Heart left ventricle (tissue), 13 donors: ENCODE measurements at regions not wholly inside any gene's neighbourhood (a gene's known extent, or its start where the extent isn't known, plus 50 kb on each side); places are given as distances from the start of the nearest gene placed in this dataset.

Experiments used
- CTCF ChIP-seq, 12 donors: fragments of 200-600 bp; sonication (generic) in 4 of 12; IDR thresholded peaks; one replicate each; pipeline versions ENCODE4 v1.5.0 to v1.8.0; 2018 to 2022; ENCODE audit warnings: antibody characterized with exemption in 12 of 12, mild to moderate bottlenecking in 5 of 12
- POLR2A ChIP-seq, 2 donors: fragments of 450-650 bp; IDR thresholded peaks; one replicate each; pipeline ENCODE4 v1.6.1; 2017; ENCODE audit warnings: antibody characterized with exemption in 2 of 2, mild to moderate bottlenecking in 2 of 2, moderate library complexity in 2 of 2
- donor health status: ischemic (EF 13 %, LVEDD 7.1; RV severe dilation, severe dysfunction).
- donor health status: DM: no; HTN: yes; CAD: no.
- donor health status: DM: no; HTN: no; CAD: no.
- donor health status: ischemic (EF 25% LVEDD 6.9; RV normal size, moderate dysfunction).
- donor health status: ischemic (EF 25% LVEDD 5.7; RV mildly dilated, moderate dysfunction).
- donor health status: ischemic (EF 35%, LVEDD 5.7; RV mildly dilated, moderate dysfunction).
- donor health status: nonischemic (EF 11% LVEDD 7.7; RV severe dilation, severe dysfunction).
- donor health status: DM: yes; HTN: yes; CAD: no.
- donor health status: PGD.
- donor health status: ischemic (EF 29% LVEDD 5.4; RV normal size, mild dysfunction).
- donor health status: nonischemic (EF 23%, LVEDD 6.1; RV moderate dilation, normal function).

GRCh38 chr21:27820342-27820741 is 853.5 kb upstream of the ADAMTS5 start:
- no peak for TF ChIP-seq CTCF (IDR thresholded peaks at IDR 0.05)
- TF ChIP-seq POLR2A (IDR thresholded peaks at IDR 0.05), result no peak
